DND-41 (cell line): ENCODE measurements at regions not wholly inside any gene's neighbourhood (a gene's known extent, or its start where the extent isn't known, plus 50 kb on each side); places are given as distances from the start of the nearest gene placed in this dataset.

ENCODE experiments used
- ATAC-seq: fragments of 200-7000 bp; cut with Tn5 transposase; 3 replicates; pipeline ENCODE4 v1.9.1; 2021; ENCODE audit warnings: low read depth; ENCODE audit not compliant: insufficient read depth
- DNase-seq: peaks from one replicate; pipeline ENCODE4 v3.0.0-alpha.2; 2020
- H2AFZ ChIP-seq: 2 replicates; pipeline ENCODE4 v1.6.0; 2012; ENCODE audit warnings: low read depth, low read length
- H3K27ac ChIP-seq: 2 replicates; pipeline ENCODE4 v1.5.1; 2012; ENCODE audit warnings: low read length, inconsistent platforms
- H3K27me3 ChIP-seq: fragments of 200-600 bp; sonication (generic); 2 replicates; pipeline ENCODE4 v1.6.0; 2012; ENCODE audit warnings: low read length, mild to moderate bottlenecking, inconsistent platforms; ENCODE audit not compliant: insufficient read depth, poor library complexity
- H3K36me3 ChIP-seq: 2 replicates; pipeline ENCODE4 v1.5.1; 2012; ENCODE audit warnings: low read length, inconsistent platforms; ENCODE audit not compliant: insufficient read depth
- H3K4me1 ChIP-seq: 2 replicates; pipeline ENCODE4 v1.5.1; 2012; ENCODE audit warnings: mild to moderate bottlenecking, low read length; ENCODE audit not compliant: insufficient read depth
- H3K4me2 ChIP-seq: 2 replicates; pipeline ENCODE4 v1.6.0; 2012; ENCODE audit warnings: mild to moderate bottlenecking, moderate library complexity, low read length, inconsistent platforms; ENCODE audit not compliant: insufficient read depth
- H3K4me3 ChIP-seq, 2 experiments: fragments of 200-600 bp in 1 of 2; shearing (Covaris generic) in 1 of 2; 2 replicates each; pipeline ENCODE4 v1.5.1; 2012 to 2016; ENCODE audit warnings: inconsistent platforms in 2 of 2, low read length in 2 of 2, mild to moderate bottlenecking in 2 of 2, low read depth in 1 of 2, moderate library complexity in 1 of 2
- H3K79me2 ChIP-seq: 2 replicates; pipeline ENCODE4 v1.6.0; 2012; ENCODE audit warnings: low read length, inconsistent platforms; ENCODE audit not compliant: insufficient read depth
- H3K9ac ChIP-seq: 2 replicates; pipeline ENCODE4 v1.6.0; 2012; ENCODE audit warnings: low read depth, mild to moderate bottlenecking, inconsistent platforms, low read length, moderate library complexity
- H3K9me3 ChIP-seq: 2 replicates; pipeline ENCODE4 v1.5.1; 2012; ENCODE audit warnings: low read length, moderate library complexity, mild to moderate bottlenecking, inconsistent platforms; ENCODE audit not compliant: insufficient read depth, severe bottlenecking
- H4K20me1 ChIP-seq: 2 replicates; pipeline ENCODE4 v1.6.0; 2012; ENCODE audit warnings: low read length; ENCODE audit not compliant: insufficient read depth
- CTCF ChIP-seq: IDR thresholded peaks from 2 replicates; pipeline ENCODE4 v1.5.1; 2012; ENCODE audit warnings: borderline replicate concordance, low read length, moderate library complexity, mild to moderate bottlenecking; ENCODE audit not compliant: poor library complexity, severe bottlenecking; ENCODE audit errors: extremely low read depth
- EZH2 ChIP-seq: IDR thresholded peaks from 3 replicates; pipeline ENCODE4 v1.6.1; 2012; ENCODE audit warnings: borderline replicate concordance, low read depth, mild to moderate bottlenecking, moderate library complexity, low read length, inconsistent platforms; ENCODE audit not compliant: severe bottlenecking

DNA sequence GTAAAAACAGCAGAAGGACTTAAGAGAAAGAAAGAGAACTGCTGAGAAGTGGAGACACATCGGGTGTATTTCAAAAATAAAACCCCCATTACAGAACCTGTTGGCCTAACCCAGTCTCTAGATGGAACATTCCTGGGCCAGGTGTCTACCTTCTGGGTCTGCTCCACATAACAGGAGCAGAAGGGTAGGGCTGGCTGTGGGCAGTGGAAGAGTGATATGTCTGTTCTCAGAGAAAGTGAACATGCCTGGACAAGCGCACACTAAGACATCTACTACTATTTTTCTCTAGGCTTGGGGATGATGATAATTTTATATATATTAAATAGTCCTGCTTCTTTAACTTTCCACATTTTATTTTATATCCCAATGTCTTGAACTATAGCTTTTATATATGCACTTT is 267.1 kb downstream of the TBC1D4 start:
- H3K4me1 ChIP-seq: peaks cover 5% of the 10 kb centered on the region; the same call in 1 of the 2 replicates
- ATAC-seq (no peak), DNase-seq (no peak)
- peaks cover 3% of the 10 kb centered on the region for H3K9me3 ChIP-seq
- H2AFZ ChIP-seq: no peak overlapping the region
- no peaks in the 10 kb centered on the region for H4K20me1 ChIP-seq
- no peak overlapping the region for H3K4me2 ChIP-seq
- H3K27ac ChIP-seq: no peak overlapping the region
- H3K9ac ChIP-seq: no peak overlapping the region
- no peaks in the 10 kb centered on the region for H3K79me2 ChIP-seq
- H3K27me3 ChIP-seq: peaks cover 5% of the 10 kb centered on the region
- TF ChIP-seq CTCF: no peak
- TF ChIP-seq EZH2: no peak
- H3K4me3 ChIP-seq: no peak overlapping the region
- H3K36me3 ChIP-seq: no peaks in the 10 kb centered on the region

- Histone ChIP-seq H3K4me2 (no peak overlapping the region), H3K79me2 (no peaks in the 10 kb centered on the region), H4K20me1 (no peaks in the 10 kb centered on the region), H3K4me1 (no peaks in the 10 kb centered on the region), H3K9ac (no peak overlapping the region), H2AFZ (no peak overlapping the region), H3K9me3 (no peaks in the 10 kb centered on the region), H3K27ac (no peak overlapping the region), H3K36me3 (no peaks in the 10 kb centered on the region), H3K27me3 (peaks cover 4% of the 10 kb centered on the region), H3K4me3 (no peak overlapping the region)
- TF ChIP-seq CTCF: no peak
- no peak for TF ChIP-seq EZH2
- DNase-seq: no peak
- no peak for ATAC-seq
Measured at GRCh38 chr13:75202981-75203380, 279.0 kb downstream of the TBC1D4 start.

- TF ChIP-seq EZH2 (no peak), CTCF (no peak)
- no peak overlapping the region for H3K27ac ChIP-seq
- no peak for ATAC-seq
- no peaks in the 10 kb centered on the region for H3K36me3 ChIP-seq
- H3K27me3 ChIP-seq: peaks cover 7% of the 10 kb centered on the region
- DNase-seq: no peak
- H3K79me2 ChIP-seq: no peaks in the 10 kb centered on the region
- no peak overlapping the region for H3K4me2 ChIP-seq
- no peaks in the 10 kb centered on the region for H3K9me3 ChIP-seq
- H2AFZ ChIP-seq: no peak overlapping the region
- H3K9ac ChIP-seq: no peak overlapping the region
- no peak overlapping the region for H3K4me3 ChIP-seq
- no peaks in the 10 kb centered on the region for H4K20me1 ChIP-seq
- no peaks in the 10 kb centered on the region for H3K4me1 ChIP-seq
Measured at GRCh38 chr13:75197803-75198202, 284.2 kb downstream of the TBC1D4 start.

DNA sequence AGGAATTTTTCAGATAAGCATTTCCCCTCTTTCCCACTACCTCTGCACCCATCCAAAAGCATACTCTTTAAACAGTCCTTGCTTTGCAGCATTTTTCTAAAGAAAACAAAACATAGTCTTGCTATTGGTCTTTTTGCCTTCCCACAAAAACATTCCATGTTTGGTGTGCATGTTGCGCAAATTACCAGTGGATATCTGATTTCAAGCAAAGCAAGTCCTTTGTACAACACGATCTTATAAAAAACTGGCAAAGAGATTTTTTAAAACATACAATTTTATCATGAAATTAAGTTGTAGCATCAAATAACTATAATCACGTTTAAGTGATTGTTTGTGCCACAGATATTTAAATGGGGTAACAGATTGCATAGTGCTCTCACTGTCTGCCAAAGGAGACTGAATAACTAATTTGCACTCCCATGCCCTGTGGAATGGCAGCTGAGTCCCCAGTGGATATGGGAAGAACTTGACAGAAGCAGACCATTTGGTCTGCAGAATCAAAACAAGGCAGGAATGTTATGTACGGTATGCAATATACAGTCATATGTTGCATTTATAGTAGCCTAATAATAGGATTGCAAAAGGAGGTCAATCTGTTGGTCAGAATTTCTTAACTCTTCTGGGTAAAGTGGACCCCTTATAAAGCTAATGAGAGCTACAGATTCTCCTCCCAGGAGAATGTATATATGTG is 285.7 kb downstream of the TBC1D4 start:
- ATAC-seq (no peak), DNase-seq (no peak)
- H3K27me3 ChIP-seq: peaks cover 7% of the 10 kb centered on the region

More for the DNA sequence above, 285.7 kb downstream of the TBC1D4 start:
- Histone ChIP-seq H4K20me1 (no peaks in the 10 kb centered on the region), H3K9me3 (no peaks in the 10 kb centered on the region), H3K4me3 (no peak overlapping the region), H3K4me2 (no peak overlapping the region), H3K27ac (no peak overlapping the region), H2AFZ (no peak overlapping the region), H3K9ac (no peak overlapping the region), H3K36me3 (no peaks in the 10 kb centered on the region), H3K4me1 (no peaks in the 10 kb centered on the region), H3K79me2 (no peaks in the 10 kb centered on the region)
- TF ChIP-seq EZH2 (no peak), CTCF (no peak)
